CD14-positive monocyte (primary cell): ENCODE measurements at regions not wholly inside any gene's neighbourhood (a gene's known extent, or its start where the extent isn't known, plus 50 kb on each side); places are given as distances from the start of the nearest gene placed in this dataset.

Source experiments
- DNase-seq, 3 donors: peaks; one replicate each; pipeline ENCODE4 v3.0.0-alpha.2; 2011 to 2022
- H2AFZ ChIP-seq: 2 replicates; pipeline ENCODE4 v1.6.0; 2012; ENCODE audit warnings: mild to moderate bottlenecking, low read depth, low read length, inconsistent platforms; ENCODE audit not compliant: insufficient read depth, poor library complexity, severe bottlenecking
- H3K27ac ChIP-seq, 2 donors: 1 replicate in 1 of 2; 2 replicates in 1 of 2; pipeline ENCODE4 v1.5.1; 2012 to 2013; ENCODE audit warnings: low read length in 2 of 2, control low read depth in 1 of 2, inconsistent platforms in 1 of 2, low read depth in 1 of 2, mild to moderate bottlenecking in 1 of 2
- H3K27me3 ChIP-seq, 2 donors: one replicate each; pipeline versions ENCODE4 v1.6.0 to v1.6.1; 2011 to 2013; ENCODE audit warnings: low read length in 2 of 2; ENCODE audit not compliant: control insufficient read depth in 2 of 2, insufficient read depth in 2 of 2
- H3K36me3 ChIP-seq, 2 donors: replicated peaks in 1 of 2; 1 replicate in 1 of 2; 2 replicates in 1 of 2; pipeline versions ENCODE4 v1.5.1 to v1.6.1; 2012 to 2013; ENCODE audit warnings: low read length in 2 of 2, control low read depth in 1 of 2, inconsistent platforms in 1 of 2, mild to moderate bottlenecking in 1 of 2; ENCODE audit not compliant: insufficient read depth in 2 of 2, control insufficient read depth in 1 of 2
- H3K4me1 ChIP-seq, 2 donors: 1 replicate in 1 of 2; 2 replicates in 1 of 2; pipeline versions ENCODE4 v1.5.1 to v1.6.1; 2012 to 2013; ENCODE audit warnings: low read length in 2 of 2, control low read depth in 1 of 2, inconsistent platforms in 1 of 2, mild to moderate bottlenecking in 1 of 2, moderate library complexity in 1 of 2; ENCODE audit not compliant: insufficient read depth in 2 of 2, control insufficient read depth in 1 of 2
- H3K4me2 ChIP-seq: replicated peaks from 2 replicates; pipeline ENCODE3; 2012; ENCODE audit warnings: low read length, moderate library complexity, mild to moderate bottlenecking; ENCODE audit not compliant: poor library complexity, severe bottlenecking; ENCODE audit errors: extremely low read depth
- H3K4me3 ChIP-seq, 3 experiments: fragments of 200-600 bp in 1 of 3; sonication (generic) in 1 of 3; replicated peaks in 1 of 3; 1 replicate in 2 of 3; 2 replicates in 1 of 3; pipeline ENCODE4 v1.5.1; 2011 to 2013; ENCODE audit warnings: low read length in 3 of 3, mild to moderate bottlenecking in 3 of 3, control low read depth in 2 of 3, low read depth in 2 of 3, inconsistent platforms in 1 of 3, moderate library complexity in 1 of 3
- H3K79me2 ChIP-seq: 2 replicates; pipeline ENCODE4 v1.6.0; 2012; ENCODE audit warnings: mild to moderate bottlenecking, control low read depth, inconsistent platforms, low read length, moderate library complexity; ENCODE audit not compliant: insufficient read depth
- H3K9ac ChIP-seq: 2 replicates; pipeline ENCODE4 v1.6.0; 2017; ENCODE audit warnings: low read length, mild to moderate bottlenecking; ENCODE audit not compliant: insufficient read depth, poor library complexity, severe bottlenecking
- H3K9me3 ChIP-seq, 2 donors: replicated peaks in 1 of 2; 1 replicate in 1 of 2; 2 replicates in 1 of 2; pipeline versions ENCODE4 v1.5.1 to v1.6.1; 2012 to 2013; ENCODE audit warnings: low read length in 2 of 2, control low read depth in 1 of 2; ENCODE audit not compliant: control insufficient read depth in 1 of 2, insufficient read depth in 1 of 2
- H4K20me1 ChIP-seq: 2 replicates; pipeline ENCODE4 v1.6.0; 2012; ENCODE audit warnings: mild to moderate bottlenecking, low read length, control low read depth, moderate library complexity; ENCODE audit not compliant: insufficient read depth
- H3K27ac Mint-ChIP-seq, 7 donors: one replicate each; pipeline ENCODE4 v1.8.0; 2020; ENCODE audit warnings: mild to moderate bottlenecking in 7 of 7, mixed read lengths in 7 of 7, moderate library complexity in 6 of 7, inconsistent platforms in 2 of 7
- H3K27me3 Mint-ChIP-seq, 3 donors: one replicate each; pipeline ENCODE4 v1.8.0; 2021 to 2022; ENCODE audit warnings: low read depth in 3 of 3, mild to moderate bottlenecking in 3 of 3, mixed read lengths in 3 of 3, moderate library complexity in 3 of 3, inconsistent platforms in 1 of 3
- H3K36me3 Mint-ChIP-seq, 2 donors: one replicate each; pipeline ENCODE4 v1.8.0; 2020; ENCODE audit warnings: mixed read lengths in 2 of 2, inconsistent platforms in 1 of 2, mild to moderate bottlenecking in 1 of 2
- H3K4me1 Mint-ChIP-seq: one replicate; pipeline ENCODE4 v1.8.0; 2020; ENCODE audit warnings: mild to moderate bottlenecking, mixed read lengths
- H3K4me3 Mint-ChIP-seq, 2 donors: one replicate each; pipeline ENCODE4 v1.8.0; 2020; ENCODE audit warnings: mild to moderate bottlenecking in 2 of 2, mixed read lengths in 2 of 2, moderate library complexity in 1 of 2
- H3K9me3 Mint-ChIP-seq, 7 donors: one replicate each; pipeline ENCODE4 v1.8.0; 2020 to 2022; ENCODE audit warnings: mixed read lengths in 7 of 7, mild to moderate bottlenecking in 6 of 7, moderate library complexity in 6 of 7, inconsistent platforms in 2 of 7
- WGBS: methylation state at CpG from one replicate; pipeline ENCODE4 v1.1.5; 2013; ENCODE audit warnings: missing lambda C conversion rate; ENCODE audit not compliant: insufficient coverage; 5-methylcytosine and 5-hydroxymethylcytosine counted together
- intact Hi-C, 2 donors: fragments of 100-400 bp; cut with micrococcal nuclease; formaldehyde crosslinking; loops; one replicate each; pipeline versions ENCODE4 v1.15.0 to v1.15.1; 2023
- TF ChIP-seq, protein P1 (sequence below): fragments of 200-600 bp; IDR thresholded peaks from one replicate; pipeline ENCODE4 v1.8.0; 2022; ENCODE audit warnings: antibody characterized with exemption, mild to moderate bottlenecking

DNA sequence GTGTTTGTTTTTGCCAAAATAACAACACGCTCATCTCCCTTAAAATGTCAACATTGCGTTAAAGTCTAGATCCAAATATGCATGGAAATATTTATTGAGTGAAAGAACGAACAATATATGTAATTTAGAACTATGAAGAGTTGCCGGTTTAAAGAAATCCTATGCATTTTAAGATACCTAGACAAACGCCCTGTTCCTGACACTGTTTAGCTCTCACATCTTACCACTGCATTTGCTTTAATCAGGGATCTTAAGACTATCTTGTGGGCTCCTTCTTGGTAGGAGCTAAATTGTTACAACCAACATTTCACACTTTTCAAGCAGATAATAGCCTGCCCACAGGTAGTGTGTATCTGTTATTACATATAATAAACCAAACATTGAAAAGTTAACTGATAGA is 96.6 kb upstream of the RPS6KA3 start:
- Histone ChIP-seq H3K36me3 (no peaks in the 10 kb centered on the region), H3K27me3 (no peaks in the 10 kb centered on the region), H3K79me2 (no peaks in the 10 kb centered on the region), H3K4me2 (peak overlapping the region; percentile 23), H3K4me1 (peaks cover 24 to 26% of the 10 kb centered on the region in 2 donors), H2AFZ (no peak overlapping the region), H3K9me3 (no peaks in the 10 kb centered on the region), H3K27ac (peak overlapping the region; percentile 57 to 65), H4K20me1 (no peaks in the 10 kb centered on the region), H3K9ac (no peak overlapping the region), H3K4me3 (no peak overlapping the region)
- Mint-ChIP-seq H3K9me3 (peaks cover 0 to 4% (median 0%) of the 10 kb centered on the region in 7 donors), H3K4me1 (peaks cover 27% of the 10 kb centered on the region), H3K4me3 (peak overlapping the region in 1 of 2 donors; percentile 53), H3K27me3 (peaks cover 0 to 6% (median 0%) of the 10 kb centered on the region in 3 donors), H3K36me3 (no peaks in the 10 kb centered on the region), H3K27ac (peak overlapping the region; percentile 89 to 92 (median 91))
- DNase-seq, result no peak
- no CpG with 5 or more reads among the region's 5 CpGs for WGBS
- intact Hi-C loops, result no loop called here
- TF ChIP-seq, protein P1, sequence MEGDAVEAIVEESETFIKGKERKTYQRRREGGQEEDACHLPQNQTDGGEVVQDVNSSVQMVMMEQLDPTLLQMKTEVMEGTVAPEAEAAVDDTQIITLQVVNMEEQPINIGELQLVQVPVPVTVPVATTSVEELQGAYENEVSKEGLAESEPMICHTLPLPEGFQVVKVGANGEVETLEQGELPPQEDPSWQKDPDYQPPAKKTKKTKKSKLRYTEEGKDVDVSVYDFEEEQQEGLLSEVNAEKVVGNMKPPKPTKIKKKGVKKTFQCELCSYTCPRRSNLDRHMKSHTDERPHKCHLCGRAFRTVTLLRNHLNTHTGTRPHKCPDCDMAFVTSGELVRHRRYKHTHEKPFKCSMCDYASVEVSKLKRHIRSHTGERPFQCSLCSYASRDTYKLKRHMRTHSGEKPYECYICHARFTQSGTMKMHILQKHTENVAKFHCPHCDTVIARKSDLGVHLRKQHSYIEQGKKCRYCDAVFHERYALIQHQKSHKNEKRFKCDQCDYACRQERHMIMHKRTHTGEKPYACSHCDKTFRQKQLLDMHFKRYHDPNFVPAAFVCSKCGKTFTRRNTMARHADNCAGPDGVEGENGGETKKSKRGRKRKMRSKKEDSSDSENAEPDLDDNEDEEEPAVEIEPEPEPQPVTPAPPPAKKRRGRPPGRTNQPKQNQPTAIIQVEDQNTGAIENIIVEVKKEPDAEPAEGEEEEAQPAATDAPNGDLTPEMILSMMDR, result no peak

- Histone ChIP-seq H3K4me3 (no peak overlapping the region), H3K27me3 (no peaks in the 10 kb centered on the region), H3K9ac (peak overlapping the region; percentile 0), H4K20me1 (no peaks in the 10 kb centered on the region), H3K79me2 (no peaks in the 10 kb centered on the region), H3K4me1 (peaks cover 24 to 26% of the 10 kb centered on the region in 2 donors), H2AFZ (peak overlapping the region; percentile 54), H3K36me3 (no peaks in the 10 kb centered on the region), H3K27ac (peak overlapping the region; percentile 57 to 65), H3K9me3 (no peaks in the 10 kb centered on the region), H3K4me2 (peak overlapping the region; percentile 23)
- intact Hi-C loops, result no loop called here
- WGBS, result no CpG with 5 or more reads among the region's 19 CpGs
- H3K4me3 Mint-ChIP-seq, result peak overlapping the region; percentile 20 to 53
- H3K36me3 Mint-ChIP-seq, result no peaks in the 10 kb centered on the region
- TF ChIP-seq, protein P1, result no peak
- peak overlapping the region; percentile 89 to 92 (median 91) for H3K27ac Mint-ChIP-seq
- peaks cover 27% of the 10 kb centered on the region for H3K4me1 Mint-ChIP-seq
- peaks cover 0 to 4% (median 0%) of the 10 kb centered on the region in 7 donors for H3K9me3 Mint-ChIP-seq
- peaks cover 0 to 6% (median 2%) of the 10 kb centered on the region in 3 donors for H3K27me3 Mint-ChIP-seq
- DNase-seq, result peak; percentile 54 to 65 (median 59)
Measured at GRCh38 chrX:20362268-20363267, 95.9 kb upstream of the RPS6KA3 start.
